Calu3 (cell line): ENCODE measurements at regions not wholly inside any gene's neighbourhood (a gene's known extent, or its start where the extent isn't known, plus 50 kb on each side); places are given as distances from the start of the nearest gene placed in this dataset.

Experiments used
- BruUV-seq: library from RNA; stranded (reverse); fragments of 400-500 nt; replicated peaks from 2 replicates; lab custom pipeline; 2021; lab: Mats Ljungman, UMichigan
- CTCF ChIA-PET: fragments of 300-600 bp; sonication (Branson Sonifier 250); formaldehyde crosslinking; loops from one replicate; lab custom pipeline; 2022; ENCODE audit warnings: antibody characterized with exemption; lab: Charles Lee
- DNase-seq: peaks from one replicate; pipeline ENCODE4 v3.0.0; 2022
- H3K27ac Mint-ChIP-seq: one replicate; pipeline ENCODE4 v1.8.0; 2022; ENCODE audit warnings: mixed read lengths; ENCODE audit not compliant: unreplicated experiment
- H3K27me3 Mint-ChIP-seq: one replicate; pipeline ENCODE4 v1.8.0; 2022; ENCODE audit warnings: mixed read lengths; ENCODE audit not compliant: unreplicated experiment
- H3K36me3 Mint-ChIP-seq: one replicate; pipeline ENCODE4 v1.8.0; 2022; ENCODE audit warnings: mild to moderate bottlenecking, moderate library complexity, mixed read lengths; ENCODE audit not compliant: insufficient read depth, unreplicated experiment
- H3K4me1 Mint-ChIP-seq: one replicate; pipeline ENCODE4 v1.8.0; 2022; ENCODE audit warnings: mild to moderate bottlenecking, low read depth, mixed read lengths; ENCODE audit not compliant: unreplicated experiment
- H3K4me3 Mint-ChIP-seq: one replicate; pipeline ENCODE4 v1.8.0; 2022; ENCODE audit warnings: mild to moderate bottlenecking, low read depth, moderate library complexity, mixed read lengths; ENCODE audit not compliant: unreplicated experiment
- H3K9me3 Mint-ChIP-seq: one replicate; pipeline ENCODE4 v1.8.0; 2022; ENCODE audit warnings: low read depth, mixed read lengths; ENCODE audit not compliant: unreplicated experiment
- CTCF ChIP-seq: fragments of 200-600 bp; IDR thresholded peaks from one replicate; pipeline ENCODE4 v1.8.0; 2022; ENCODE audit warnings: antibody characterized with exemption; ENCODE audit not compliant: unreplicated experiment
- intact Hi-C: fragments of 100-400 bp; cut with micrococcal nuclease; formaldehyde crosslinking; loops from one replicate; pipeline ENCODE4 v1.10.0; 2022; ENCODE audit not compliant: unreplicated experiment

GRCh38 chr16:66240088-66240487 is 126.4 kb upstream of the CDH5 start:
- no TSS peak for BruUV-seq
- Mint-ChIP-seq H3K27me3 (peaks cover 88% of the 10 kb centered on the region), H3K4me1 (no peaks in the 10 kb centered on the region), H3K4me3 (no peak overlapping the region), H3K27ac (no peak overlapping the region), H3K9me3 (peaks cover 2% of the 10 kb centered on the region), H3K36me3 (no peaks in the 10 kb centered on the region)
- CTCF ChIA-PET = no interaction called here
- no peak for TF ChIP-seq CTCF
- no peak for DNase-seq
- intact Hi-C loops = no loop called here

DNA sequence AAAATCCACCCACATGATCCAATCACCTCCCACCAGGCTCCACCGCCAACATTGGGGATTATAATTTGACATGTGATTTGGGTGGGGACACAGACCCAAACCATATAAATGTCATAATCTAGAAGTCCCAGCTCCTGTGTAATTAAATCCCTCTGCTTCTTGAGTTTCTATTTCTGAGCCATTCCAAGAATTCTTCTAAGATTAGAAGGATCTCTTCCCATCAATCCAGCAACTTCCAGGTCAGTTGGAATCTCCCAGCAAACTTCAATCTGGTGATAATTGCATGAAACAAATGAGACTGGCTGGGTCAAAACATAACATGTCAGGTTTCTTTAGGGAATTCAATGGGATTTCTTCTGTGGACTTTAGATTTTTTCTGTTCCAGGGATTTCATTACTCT is 127.8 kb upstream of the CDH5 start:
- BruUV-seq = no TSS peak
- no peaks in the 10 kb centered on the region for H3K4me1 Mint-ChIP-seq
- intact Hi-C loops = no loop called here
- no peak for TF ChIP-seq CTCF
- no peak overlapping the region for H3K27ac Mint-ChIP-seq
- DNase-seq = no peak
- CTCF ChIA-PET = no interaction called here
- H3K27me3 Mint-ChIP-seq = peaks cover 93% of the 10 kb centered on the region
- no peak overlapping the region for H3K4me3 Mint-ChIP-seq
- no peaks in the 10 kb centered on the region for H3K36me3 Mint-ChIP-seq
- H3K9me3 Mint-ChIP-seq = peaks cover 2% of the 10 kb centered on the region

DNA sequence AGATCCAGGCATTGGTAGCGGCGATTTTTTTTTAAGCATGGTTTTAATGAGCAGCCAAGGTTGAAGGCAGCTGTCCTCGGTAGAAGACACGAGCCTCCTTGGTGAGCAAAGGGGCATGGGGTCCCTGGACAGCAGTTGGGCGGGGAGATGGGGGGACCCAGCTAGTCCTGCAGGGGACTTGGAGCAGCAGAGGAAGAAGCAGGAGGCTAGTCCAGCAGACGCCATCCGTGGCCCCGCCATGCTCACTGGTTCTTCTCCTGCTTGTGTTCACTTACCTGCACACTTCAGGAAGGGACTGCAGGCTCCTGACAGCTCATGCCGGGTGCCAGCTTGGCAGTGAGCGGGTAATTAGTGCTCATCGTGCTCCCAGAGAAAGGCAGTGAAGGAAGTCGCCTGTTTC is 130.2 kb upstream of the CDH5 start:
- no peak for TF ChIP-seq CTCF
- intact Hi-C loops = no loop called here
- Mint-ChIP-seq H3K27me3 (peaks cover 100% of the 10 kb centered on the region), H3K9me3 (peaks cover 2% of the 10 kb centered on the region), H3K27ac (no peak overlapping the region), H3K36me3 (no peaks in the 10 kb centered on the region), H3K4me3 (no peak overlapping the region), H3K4me1 (no peaks in the 10 kb centered on the region)
- BruUV-seq = no TSS peak
- CTCF ChIA-PET = interaction anchor here (0.8 kb wide), 1 partner anchor 12 kb away, joined by 3 read pairs; no protein-coding TSS in a partner anchor
- DNase-seq = no peak

- DNase-seq = no peak
- no peak overlapping the region for H3K27ac Mint-ChIP-seq
- H3K4me1 Mint-ChIP-seq = no peaks in the 10 kb centered on the region
- H3K36me3 Mint-ChIP-seq = no peaks in the 10 kb centered on the region
- BruUV-seq = no TSS peak
- intact Hi-C loops = no loop called here
- CTCF ChIA-PET = no interaction called here
- peaks cover 100% of the 10 kb centered on the region for H3K27me3 Mint-ChIP-seq
- no peak for TF ChIP-seq CTCF
- H3K4me3 Mint-ChIP-seq = no peak overlapping the region
- no peaks in the 10 kb centered on the region for H3K9me3 Mint-ChIP-seq
These were observed 134.9 kb upstream of the CDH5 start for GRCh38 chr16:66231452-66232160.
